ENCODE measurements at regions not wholly inside any gene's neighbourhood (a gene's known extent, or its start where the extent isn't known, plus 50 kb on each side); places are given as distances from the start of the nearest gene placed in this dataset.

DNA sequence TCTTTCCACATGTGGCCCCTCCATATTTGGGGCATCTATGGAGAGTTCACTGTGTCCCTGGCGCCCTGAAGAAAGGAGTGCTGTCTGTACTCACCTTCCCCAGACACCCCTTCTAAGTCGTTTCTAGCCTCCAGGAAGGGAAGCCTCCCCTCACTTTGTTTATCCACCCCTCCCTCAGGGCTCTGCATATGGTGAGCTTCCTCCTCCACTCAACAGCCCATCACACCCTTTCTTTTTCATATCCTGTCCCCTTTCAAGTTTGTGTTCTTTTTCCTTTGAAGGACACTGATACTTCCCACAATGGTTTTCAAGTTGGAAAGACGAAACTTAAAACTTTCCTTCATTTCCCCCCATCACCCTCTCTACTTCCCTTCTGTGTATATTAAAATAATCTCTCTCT is 291.4 kb upstream of the POU3F3 start:
- Mint-ChIP-seq H3K4me1 (peaks cover 5% of the 10 kb centered on the region), H3K4me3 (no peak overlapping the region), H3K9me3 (no peaks in the 10 kb centered on the region), H3K36me3 (ENCODE audit: low read depth) (no peaks in the 10 kb centered on the region), H3K27me3 (ENCODE audit: insufficient read depth) (peaks cover 18% of the 10 kb centered on the region), H3K27ac (no peak overlapping the region)
- H3K36me3 ChIP-seq (ENCODE audit: control insufficient read depth, insufficient read depth, low read length): no peaks in the 10 kb centered on the region
- H3K27ac ChIP-seq (ENCODE audit: low read depth, low read length): no peak overlapping the region
- 46 to 60% methylated on average over 2 to 3 of the region's 3 CpGs for WGBS, 2 experiments (ENCODE audit: insufficient coverage in 1 of 2, insufficient read length in 1 of 2)
- TF ChIP-seq CTCF (conservative IDR thresholded peaks at IDR 0.05): no peak
- no peaks in the 10 kb centered on the region for H3K27me3 ChIP-seq (ENCODE audit: control insufficient read depth, insufficient read depth, low read length, poor library complexity, severe bottlenecking)
- no peak overlapping the region for H3K4me3 ChIP-seq (ENCODE audit: low read length)
- no peak for DNase-seq
- H3K4me1 ChIP-seq (ENCODE audit: control insufficient read depth, insufficient read depth, low read length): no peaks in the 10 kb centered on the region
- no peak overlapping the region for H3K9ac ChIP-seq (ENCODE audit: extremely low read depth, low read length, poor library complexity, severe bottlenecking)
- no peaks in the 10 kb centered on the region for H3K9me3 ChIP-seq (ENCODE audit: control insufficient read depth, low read length)

DNA sequence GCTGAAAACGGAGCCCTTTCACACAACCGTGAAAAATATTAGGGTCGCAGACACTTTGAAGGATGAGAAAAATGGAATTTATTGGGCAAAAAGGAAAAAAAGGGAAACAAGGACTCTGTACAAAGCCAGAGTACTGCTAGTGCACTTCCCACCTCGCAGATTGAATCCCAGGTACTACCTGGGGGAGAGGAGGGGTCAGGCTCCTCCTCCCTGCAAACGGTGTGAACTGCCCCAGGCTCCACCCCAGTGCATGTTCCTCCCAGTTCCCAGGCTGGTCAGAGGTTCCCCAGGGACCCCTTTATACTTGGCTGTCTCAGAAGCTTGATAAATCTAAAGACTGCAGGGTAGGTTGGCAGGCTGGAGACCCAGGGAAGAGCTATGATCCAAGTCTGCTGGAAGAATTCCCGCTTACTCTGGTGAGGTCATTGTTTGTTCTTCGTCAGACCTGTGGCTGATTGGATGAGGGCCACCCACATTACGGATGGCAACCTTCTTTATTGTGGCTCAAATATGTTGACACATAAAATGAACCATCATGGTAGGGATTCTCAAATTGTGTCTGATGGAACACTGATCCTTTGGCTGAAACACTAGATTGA is 290.4 kb upstream of the POU3F3 start:
- peaks cover 8% of the 10 kb centered on the region for H3K27me3 ChIP-seq (ENCODE audit: control insufficient read depth, insufficient read depth, low read length, poor library complexity, severe bottlenecking)
- peaks cover 5% of the 10 kb centered on the region for H3K4me1 Mint-ChIP-seq
- DNase-seq: no peak
- WGBS, 2 experiments (ENCODE audit: insufficient coverage in 1 of 2, insufficient read length in 1 of 2): 81 to 94% methylated on average over 7 to 8 of the region's 8 CpGs
- H3K27ac ChIP-seq (ENCODE audit: low read depth, low read length): no peak overlapping the region
- no peak overlapping the region for H3K4me3 ChIP-seq (ENCODE audit: low read length)
- no peak overlapping the region for H3K9ac ChIP-seq (ENCODE audit: extremely low read depth, low read length, poor library complexity, severe bottlenecking)
- H3K9me3 Mint-ChIP-seq: no peaks in the 10 kb centered on the region
- no peaks in the 10 kb centered on the region for H3K36me3 Mint-ChIP-seq (ENCODE audit: low read depth)
- no peaks in the 10 kb centered on the region for H3K4me1 ChIP-seq (ENCODE audit: control insufficient read depth, insufficient read depth, low read length)
- H3K27me3 Mint-ChIP-seq (ENCODE audit: insufficient read depth): peaks cover 25% of the 10 kb centered on the region
- H3K36me3 ChIP-seq (ENCODE audit: control insufficient read depth, insufficient read depth, low read length): no peaks in the 10 kb centered on the region
- no peak overlapping the region for H3K27ac Mint-ChIP-seq
- TF ChIP-seq CTCF (conservative IDR thresholded peaks at IDR 0.05): no peak
- no peaks in the 10 kb centered on the region for H3K9me3 ChIP-seq (ENCODE audit: control insufficient read depth, low read length)
- no peak overlapping the region for H3K4me3 Mint-ChIP-seq

GRCh38 chr2:104568247-104568646 is 285.7 kb upstream of the POU3F3 start:
- no peak for DNase-seq
- TF ChIP-seq CTCF (conservative IDR thresholded peaks at IDR 0.05): no peak
- Histone ChIP-seq H3K9me3 (ENCODE audit: control insufficient read depth, low read length) (no peaks in the 10 kb centered on the region), H3K27ac (ENCODE audit: low read depth, low read length) (no peak overlapping the region), H3K9ac (ENCODE audit: extremely low read depth, low read length, poor library complexity, severe bottlenecking) (no peak overlapping the region), H3K4me3 (ENCODE audit: low read length) (no peak overlapping the region), H3K36me3 (ENCODE audit: control insufficient read depth, insufficient read depth, low read length) (no peaks in the 10 kb centered on the region), H3K27me3 (ENCODE audit: control insufficient read depth, insufficient read depth, low read length, poor library complexity, severe bottlenecking) (peaks cover 22% of the 10 kb centered on the region), H3K4me1 (ENCODE audit: control insufficient read depth, insufficient read depth, low read length) (no peaks in the 10 kb centered on the region)
- H3K4me3 Mint-ChIP-seq: no peak overlapping the region
- H3K27me3 Mint-ChIP-seq (ENCODE audit: insufficient read depth): peaks cover 25% of the 10 kb centered on the region
- WGBS, 2 experiments (ENCODE audit: insufficient coverage in 1 of 2, insufficient read length in 1 of 2): 92% methylated on average over 2 to 4 of the region's 4 CpGs
- no peaks in the 10 kb centered on the region for H3K36me3 Mint-ChIP-seq (ENCODE audit: low read depth)
- H3K27ac Mint-ChIP-seq: no peak overlapping the region
- H3K9me3 Mint-ChIP-seq: no peaks in the 10 kb centered on the region
- no peaks in the 10 kb centered on the region for H3K4me1 Mint-ChIP-seq
